ENCODE measurements at regions not wholly inside any gene's neighbourhood (a gene's known extent, or its start where the extent isn't known, plus 50 kb on each side); places are given as distances from the start of the nearest gene placed in this dataset.

- no peak overlapping the region for H3K4me3 ChIP-seq (ENCODE audit: low read depth, low read length)
- TF ChIP-seq CTCF (IDR thresholded peaks at IDR 0.05; ENCODE audit: low read depth, low read length): no peak
Observed at GRCh38 chr10:78744056-78744455, 324.7 kb upstream of the ZMIZ1 start.

GRCh38 chr10:78744491-78745090 is 324.2 kb upstream of the ZMIZ1 start:
- no peak overlapping the region for H3K4me3 ChIP-seq (ENCODE audit: low read depth, low read length)
- TF ChIP-seq CTCF (IDR thresholded peaks at IDR 0.05; ENCODE audit: low read depth, low read length): no peak

GRCh38 chr10:78745441-78745840 is 323.3 kb upstream of the ZMIZ1 start:
- TF ChIP-seq CTCF (IDR thresholded peaks at IDR 0.05; ENCODE audit: low read depth, low read length): no peak
- H3K4me3 ChIP-seq (ENCODE audit: low read depth, low read length): no peak overlapping the region

GRCh38 chr10:78746155-78746763 is 322.5 kb upstream of the ZMIZ1 start:
- no peak overlapping the region for H3K4me3 ChIP-seq (ENCODE audit: low read depth, low read length)

GRCh38 chr10:78747401-78748234 is 321.1 kb upstream of the ZMIZ1 start:
- no peak overlapping the region for H3K4me3 ChIP-seq (ENCODE audit: low read depth, low read length)
- no peak for TF ChIP-seq CTCF (IDR thresholded peaks at IDR 0.05; ENCODE audit: low read depth, low read length)

More at GRCh38 chr10:78746155-78746763, 322.5 kb upstream of the ZMIZ1 start:
- no peak for TF ChIP-seq CTCF (IDR thresholded peaks at IDR 0.05; ENCODE audit: low read depth, low read length)

GRCh38 chr10:78748235-78748533 is 320.6 kb upstream of the ZMIZ1 start:
- no peak overlapping the region for H3K4me3 ChIP-seq (ENCODE audit: low read depth, low read length)
- TF ChIP-seq CTCF (IDR thresholded peaks at IDR 0.05; ENCODE audit: low read depth, low read length): no peak

- no peak for TF ChIP-seq CTCF (IDR thresholded peaks at IDR 0.05; ENCODE audit: low read depth, low read length)
- H3K4me3 ChIP-seq (ENCODE audit: low read depth, low read length): no peak overlapping the region
Observed at GRCh38 chr10:78749200-78749599, 319.6 kb upstream of the ZMIZ1 start.
